Ovary (tissue), 3 donors: ENCODE measurements at regions not wholly inside any gene's neighbourhood (a gene's known extent, or its start where the extent isn't known, plus 50 kb on each side); places are given as distances from the start of the nearest gene placed in this dataset.

Experiments used
- EP300 ChIP-seq: sonication (generic); formaldehyde crosslinking; IDR thresholded peaks from one replicate; pipeline ENCODE4 v1.6.1; 2017; ENCODE audit warnings: antibody characterized with exemption
- POLR2A ChIP-seq: fragments of 450-650 bp; IDR thresholded peaks from one replicate; pipeline ENCODE4 v1.6.1; 2017; ENCODE audit warnings: antibody characterized with exemption, mild to moderate bottlenecking, moderate library complexity
- TF ChIP-seq, protein P1 (sequence below), 3 donors: fragments of 450-650 bp in 2 of 3; fragments of 200-600 bp in 1 of 3; IDR thresholded peaks; one replicate each; pipeline versions ENCODE4 v1.5.1 to v1.8.0; 2016 to 2022; ENCODE audit warnings: antibody characterized with exemption in 3 of 3, mild to moderate bottlenecking in 1 of 3
- donor health status: DM: no; HTN: no; CAD: no.

DNA sequence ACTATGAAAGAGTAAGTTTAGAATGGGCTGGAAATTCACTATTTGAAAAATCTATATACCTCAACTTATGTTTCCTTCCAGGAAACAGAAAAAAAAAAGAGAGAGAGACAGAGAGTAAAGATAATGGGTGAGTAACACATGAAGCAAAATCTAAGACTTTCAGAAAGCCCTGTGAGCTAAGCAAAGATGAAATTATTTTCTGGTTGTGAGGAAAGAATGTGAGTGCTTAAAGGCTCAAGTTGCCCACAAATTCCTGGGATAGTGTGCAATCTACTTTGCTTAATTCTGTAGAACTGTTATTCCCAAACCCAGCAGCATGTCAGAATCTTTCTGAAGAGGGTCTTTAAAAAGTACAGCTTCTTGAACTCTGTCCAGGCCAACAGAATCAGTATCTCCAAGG, 337.7 kb upstream of the AGTR1 start:
- TF ChIP-seq, protein P1, sequence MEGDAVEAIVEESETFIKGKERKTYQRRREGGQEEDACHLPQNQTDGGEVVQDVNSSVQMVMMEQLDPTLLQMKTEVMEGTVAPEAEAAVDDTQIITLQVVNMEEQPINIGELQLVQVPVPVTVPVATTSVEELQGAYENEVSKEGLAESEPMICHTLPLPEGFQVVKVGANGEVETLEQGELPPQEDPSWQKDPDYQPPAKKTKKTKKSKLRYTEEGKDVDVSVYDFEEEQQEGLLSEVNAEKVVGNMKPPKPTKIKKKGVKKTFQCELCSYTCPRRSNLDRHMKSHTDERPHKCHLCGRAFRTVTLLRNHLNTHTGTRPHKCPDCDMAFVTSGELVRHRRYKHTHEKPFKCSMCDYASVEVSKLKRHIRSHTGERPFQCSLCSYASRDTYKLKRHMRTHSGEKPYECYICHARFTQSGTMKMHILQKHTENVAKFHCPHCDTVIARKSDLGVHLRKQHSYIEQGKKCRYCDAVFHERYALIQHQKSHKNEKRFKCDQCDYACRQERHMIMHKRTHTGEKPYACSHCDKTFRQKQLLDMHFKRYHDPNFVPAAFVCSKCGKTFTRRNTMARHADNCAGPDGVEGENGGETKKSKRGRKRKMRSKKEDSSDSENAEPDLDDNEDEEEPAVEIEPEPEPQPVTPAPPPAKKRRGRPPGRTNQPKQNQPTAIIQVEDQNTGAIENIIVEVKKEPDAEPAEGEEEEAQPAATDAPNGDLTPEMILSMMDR (IDR thresholded peaks at IDR 0.05) = no peak
- no peak for TF ChIP-seq POLR2A
- no peak for TF ChIP-seq EP300
